ENCODE measurements at regions not wholly inside any gene's neighbourhood (a gene's known extent, or its start where the extent isn't known, plus 50 kb on each side); places are given as distances from the start of the nearest gene placed in this dataset.

- TF ChIP-seq POLR2A (IDR thresholded peaks at IDR 0.05) (no peak), CTCF (IDR thresholded peaks at IDR 0.05 in 4 of 5, conservative IDR thresholded peaks at IDR 0.05 in 1 of 5) (no peak)
Measured at GRCh38 chr19:28118235-28118634, 1094.7 kb downstream of the UQCRFS1 start.

All from gastrocnemius medialis (tissue), 4 donors.